Tibial nerve (tissue), 4 donors: ENCODE measurements at regions not wholly inside any gene's neighbourhood (a gene's known extent, or its start where the extent isn't known, plus 50 kb on each side); places are given as distances from the start of the nearest gene placed in this dataset.
"Not testable (repeated sequence)": the region's sequence is repeated elsewhere in the genome, so short reads cannot be mapped to it uniquely, and the experiment has no call there.

Experiments used
- DNase-seq, 2 donors: peaks; one replicate each; pipeline ENCODE4 v3.0.0-alpha.2; 2019; ENCODE audit warnings: low spot score in 2 of 2
- H3K27ac ChIP-seq, 4 donors: fragments of 200-600 bp; sonication (generic) in 3 of 4; one replicate each; pipeline ENCODE4 v1.5.1; 2017 to 2019; ENCODE audit warnings: mild to moderate bottlenecking in 1 of 4
- H3K27me3 ChIP-seq, 2 donors: fragments of 200-600 bp; sonication (generic) in 1 of 2; one replicate each; pipeline versions ENCODE4 v1.5.1 to v1.6.0; 2017 to 2019
- H3K36me3 ChIP-seq, 3 donors: fragments of 200-600 bp; sonication (generic); one replicate each; pipeline ENCODE4 v1.5.1; 2018 to 2019
- H3K4me1 ChIP-seq, 4 donors: fragments of 200-600 bp; sonication (generic) in 3 of 4; one replicate each; pipeline ENCODE4 v1.5.1; 2017 to 2019
- H3K4me3 ChIP-seq, 4 donors: fragments of 200-600 bp; sonication (generic) in 3 of 4; one replicate each; pipeline ENCODE4 v1.5.1; 2017 to 2019; ENCODE audit warnings: mild to moderate bottlenecking in 1 of 4, moderate library complexity in 1 of 4
- H3K9me3 ChIP-seq, 4 donors: fragments of 200-600 bp; sonication (generic) in 3 of 4; one replicate each; pipeline ENCODE4 v1.5.1; 2017 to 2019
- EP300 ChIP-seq, 2 donors: sonication (generic); formaldehyde crosslinking; IDR thresholded peaks; one replicate each; pipeline ENCODE4 v1.6.1; 2017; ENCODE audit warnings: antibody characterized with exemption in 2 of 2, mild to moderate bottlenecking in 1 of 2
- POLR2A ChIP-seq, 2 donors: fragments of 450-650 bp; IDR thresholded peaks; one replicate each; pipeline ENCODE4 v1.6.1; 2017; ENCODE audit warnings: antibody characterized with exemption in 2 of 2, mild to moderate bottlenecking in 2 of 2, moderate library complexity in 2 of 2
- WGBS, 2 donors: methylation state at CpG; one replicate each; pipeline ENCODE4 v1.1.5; 2018; 5-methylcytosine and 5-hydroxymethylcytosine counted together
- TF ChIP-seq, protein P1 (sequence below), 5 experiments: fragments of 200-600 bp in 3 of 5; fragments of 450-650 bp in 2 of 5; sonication (generic) in 3 of 5; IDR thresholded peaks; one replicate each; pipeline ENCODE4 v1.5.1; 2016 to 2019; ENCODE audit warnings: antibody characterized with exemption in 5 of 5, mild to moderate bottlenecking in 3 of 5, moderate library complexity in 2 of 5

DNA sequence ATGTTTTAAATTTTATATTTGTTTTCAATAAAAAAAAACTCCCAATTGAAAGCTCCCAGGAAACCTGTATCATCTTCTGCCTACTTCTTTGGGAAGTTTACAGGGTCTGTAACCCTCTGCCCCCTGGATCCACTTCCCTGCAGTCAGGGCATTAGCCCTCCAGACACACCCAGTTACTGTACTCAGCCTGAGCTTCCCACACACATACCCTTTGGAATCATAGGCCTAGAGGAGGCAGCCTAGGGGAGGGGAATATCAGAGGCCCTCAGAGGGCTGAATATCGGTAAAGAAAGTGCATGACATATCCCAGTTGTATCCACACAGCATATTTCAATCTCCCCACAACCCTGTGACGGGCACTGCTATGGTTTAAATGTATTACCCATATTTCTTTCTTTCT, 56.2 kb upstream of the TFPI start:
- not testable (repeated sequence) for H3K4me3 ChIP-seq, H3K27me3 ChIP-seq, H3K9me3 ChIP-seq, H3K36me3 ChIP-seq, H3K4me1 ChIP-seq, H3K27ac ChIP-seq, DNase-seq
- 93 to 95% methylated on average over 2 of the region's 2 CpGs for WGBS, 2 donors

DNA sequence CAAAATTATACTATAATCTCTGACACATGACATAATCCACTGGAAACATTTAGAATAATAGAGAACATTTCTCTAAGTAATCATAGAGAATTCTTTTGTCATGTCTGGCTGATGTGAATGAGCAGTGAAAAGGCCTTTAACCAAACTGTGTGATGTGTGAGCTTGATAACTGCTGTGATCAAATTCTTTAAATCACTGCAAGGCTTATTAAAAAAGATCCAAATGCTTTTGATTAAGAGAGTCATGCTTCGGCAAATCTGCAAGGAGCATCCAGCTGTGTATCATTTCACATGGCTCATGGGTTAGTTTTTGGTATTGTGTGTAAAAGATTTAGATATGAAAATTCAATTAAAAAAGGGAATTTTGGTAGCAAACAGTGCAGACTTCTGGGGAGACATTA, 58.6 kb upstream of the TFPI start:
- Histone ChIP-seq H3K27ac (no peak overlapping the region), H3K4me1 (no peaks in the 10 kb centered on the region), H3K36me3 (no peaks in the 10 kb centered on the region), H3K27me3 (no peaks in the 10 kb centered on the region), H3K9me3 (no peaks in the 10 kb centered on the region), H3K4me3 (no peak overlapping the region)
- TF ChIP-seq, protein P1, sequence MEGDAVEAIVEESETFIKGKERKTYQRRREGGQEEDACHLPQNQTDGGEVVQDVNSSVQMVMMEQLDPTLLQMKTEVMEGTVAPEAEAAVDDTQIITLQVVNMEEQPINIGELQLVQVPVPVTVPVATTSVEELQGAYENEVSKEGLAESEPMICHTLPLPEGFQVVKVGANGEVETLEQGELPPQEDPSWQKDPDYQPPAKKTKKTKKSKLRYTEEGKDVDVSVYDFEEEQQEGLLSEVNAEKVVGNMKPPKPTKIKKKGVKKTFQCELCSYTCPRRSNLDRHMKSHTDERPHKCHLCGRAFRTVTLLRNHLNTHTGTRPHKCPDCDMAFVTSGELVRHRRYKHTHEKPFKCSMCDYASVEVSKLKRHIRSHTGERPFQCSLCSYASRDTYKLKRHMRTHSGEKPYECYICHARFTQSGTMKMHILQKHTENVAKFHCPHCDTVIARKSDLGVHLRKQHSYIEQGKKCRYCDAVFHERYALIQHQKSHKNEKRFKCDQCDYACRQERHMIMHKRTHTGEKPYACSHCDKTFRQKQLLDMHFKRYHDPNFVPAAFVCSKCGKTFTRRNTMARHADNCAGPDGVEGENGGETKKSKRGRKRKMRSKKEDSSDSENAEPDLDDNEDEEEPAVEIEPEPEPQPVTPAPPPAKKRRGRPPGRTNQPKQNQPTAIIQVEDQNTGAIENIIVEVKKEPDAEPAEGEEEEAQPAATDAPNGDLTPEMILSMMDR (IDR thresholded peaks at IDR 0.05): no peak
- TF ChIP-seq EP300 (IDR thresholded peaks at IDR 0.05) (no peak), POLR2A (IDR thresholded peaks at IDR 0.05) (no peak)
- DNase-seq: no peak
- WGBS, 2 donors: 76 to 82% methylated on average over 1 of the region's 1 CpG

DNA sequence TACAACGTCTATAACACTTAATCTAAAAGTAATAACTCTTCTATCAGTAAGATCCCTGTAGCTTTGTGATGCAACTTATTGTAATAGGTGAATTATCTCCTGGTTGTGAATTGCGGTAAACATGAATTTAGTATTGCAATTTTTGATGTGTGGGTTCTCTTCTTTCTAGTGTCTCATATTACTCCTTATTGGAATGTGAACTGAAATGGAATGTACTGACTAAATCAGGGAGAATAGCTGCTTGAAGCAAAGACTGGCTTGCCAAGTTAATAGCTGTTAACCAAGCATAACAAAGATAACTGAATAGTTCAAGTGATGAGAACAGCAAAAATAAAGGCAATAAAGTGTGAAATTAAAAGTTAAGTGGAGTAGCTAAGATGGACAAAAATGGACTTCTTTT, 60.5 kb upstream of the TFPI start:
- TF ChIP-seq, protein P1 (IDR thresholded peaks at IDR 0.05): no peak
- TF ChIP-seq EP300 (IDR thresholded peaks at IDR 0.05): no peak
- no peak for TF ChIP-seq POLR2A (IDR thresholded peaks at IDR 0.05)
- Histone ChIP-seq H3K9me3 (no peaks in the 10 kb centered on the region), H3K27ac (no peak overlapping the region), H3K27me3 (no peaks in the 10 kb centered on the region), H3K4me3 (no peak overlapping the region), H3K36me3 (no peaks in the 10 kb centered on the region), H3K4me1 (no peaks in the 10 kb centered on the region)
- 76 to 77% methylated on average over 2 of the region's 2 CpGs for WGBS, 2 donors
- DNase-seq: no peak

DNA sequence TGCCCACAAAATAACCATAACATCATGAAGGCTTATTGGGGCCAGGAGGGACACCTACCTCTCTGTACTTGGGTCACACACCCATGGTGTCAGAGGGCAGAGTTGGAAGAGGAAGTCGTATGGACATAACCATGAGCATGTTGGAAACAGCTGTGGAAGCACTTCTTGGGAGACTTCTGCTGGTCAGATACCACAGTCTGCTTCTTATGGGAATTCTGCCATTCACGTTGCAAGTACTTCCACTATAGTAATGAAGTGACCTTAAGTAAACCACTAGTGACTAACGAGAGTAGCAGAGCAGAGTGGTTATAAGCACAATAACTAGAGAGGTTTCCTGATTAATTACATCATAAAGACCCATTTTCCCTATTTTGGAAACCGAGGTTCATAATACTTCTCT, 61.1 kb upstream of the TFPI start:
- no peak overlapping the region for H3K4me3 ChIP-seq
- no peaks in the 10 kb centered on the region for H3K4me1 ChIP-seq
- no peaks in the 10 kb centered on the region for H3K36me3 ChIP-seq
- WGBS, 2 donors: 71 to 82% methylated on average over 4 of the region's 4 CpGs
- no peak overlapping the region for H3K27ac ChIP-seq
- no peaks in the 10 kb centered on the region for H3K9me3 ChIP-seq
- H3K27me3 ChIP-seq: no peaks in the 10 kb centered on the region
- no peak for DNase-seq
- no peak for TF ChIP-seq EP300 (IDR thresholded peaks at IDR 0.05)
- no peak for TF ChIP-seq POLR2A (IDR thresholded peaks at IDR 0.05)
- TF ChIP-seq, protein P1 (IDR thresholded peaks at IDR 0.05): no peak

DNA sequence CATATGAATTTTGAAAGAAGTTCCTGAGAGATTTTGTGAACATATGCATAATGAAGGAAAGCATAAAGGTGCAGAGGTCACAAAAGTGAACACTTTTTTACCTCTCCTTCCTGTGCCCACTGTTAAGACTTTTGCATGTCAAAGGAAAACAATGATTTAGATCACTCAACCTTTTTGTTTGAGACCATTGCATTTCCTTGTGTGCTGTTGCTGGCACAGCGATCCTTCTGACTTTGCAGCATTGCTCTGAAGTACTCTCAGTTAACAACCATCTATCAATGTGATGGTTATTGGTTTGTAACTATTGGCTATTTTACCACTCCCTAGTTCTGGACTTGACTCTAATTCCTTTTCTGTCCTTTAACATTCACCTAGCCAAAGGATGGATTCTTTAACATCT, 61.7 kb upstream of the TFPI start:
- H3K4me1 ChIP-seq: no peaks in the 10 kb centered on the region
- 88 to 100% methylated on average over 1 of the region's 1 CpG for WGBS, 2 donors
- H3K4me3 ChIP-seq: no peak overlapping the region
- DNase-seq: no peak
- H3K36me3 ChIP-seq: no peaks in the 10 kb centered on the region
- H3K27ac ChIP-seq: no peak overlapping the region
- H3K9me3 ChIP-seq: no peaks in the 10 kb centered on the region
- TF ChIP-seq, protein P1 (IDR thresholded peaks at IDR 0.05): no peak
- TF ChIP-seq POLR2A (IDR thresholded peaks at IDR 0.05) (no peak), EP300 (IDR thresholded peaks at IDR 0.05) (no peak)
- H3K27me3 ChIP-seq: no peaks in the 10 kb centered on the region

DNA sequence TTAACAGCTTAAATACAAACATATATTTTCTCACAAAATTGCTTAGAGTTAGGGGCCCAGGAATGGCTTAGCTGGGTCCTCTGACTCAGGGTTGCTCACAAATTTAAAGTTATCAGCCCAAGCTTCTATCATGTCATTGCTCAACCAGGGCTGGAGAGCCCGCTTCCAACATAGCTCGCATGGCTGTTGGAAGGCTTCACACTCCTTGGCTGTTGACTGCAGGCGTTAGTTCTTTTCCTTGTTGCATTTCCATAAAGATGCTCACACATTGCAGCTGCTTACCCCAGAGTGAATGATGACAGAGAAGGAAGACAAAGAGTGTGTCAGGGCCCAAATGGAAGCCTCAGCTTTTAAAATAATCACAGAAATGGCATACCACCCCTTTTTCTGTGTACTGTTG, 62.9 kb upstream of the TFPI start:
- Histone ChIP-seq H3K4me1 (no peaks in the 10 kb centered on the region), H3K9me3 (no peaks in the 10 kb centered on the region), H3K27ac (no peak overlapping the region), H3K27me3 (no peaks in the 10 kb centered on the region), H3K4me3 (no peak overlapping the region), H3K36me3 (no peaks in the 10 kb centered on the region)
- WGBS, 2 donors: 87 to 99% methylated on average over 3 of the region's 3 CpGs
- TF ChIP-seq EP300 (IDR thresholded peaks at IDR 0.05): no peak
- no peak for TF ChIP-seq POLR2A (IDR thresholded peaks at IDR 0.05)
- TF ChIP-seq, protein P1 (IDR thresholded peaks at IDR 0.05): no peak
- DNase-seq: no peak
